ENCODE measurements at regions not wholly inside any gene's neighbourhood (a gene's known extent, or its start where the extent isn't known, plus 50 kb on each side); places are given as distances from the start of the nearest gene placed in this dataset.

- no peak overlapping the region for H3K4ac ChIP-seq (ENCODE audit: low read length)
- H2BK120ac ChIP-seq (ENCODE audit: low read depth, low read length) = no peak overlapping the region
- no CpG with 5 or more reads among the region's 2 CpGs for WGBS, 2 donors (ENCODE audit: extremely low coverage in 2 of 2, insufficient read length in 2 of 2, insufficient replicate concordance in 1 of 2)
- no peak for DNase-seq (ENCODE audit: low spot score)
- H3K4me2 ChIP-seq (ENCODE audit: insufficient read depth, low read length, poor library complexity, severe bottlenecking) = no peak overlapping the region
- H3K36me3 ChIP-seq (replicated peaks in 1 of 2; ENCODE audit: control insufficient read depth in 2 of 2, insufficient read depth in 2 of 2, low read length in 2 of 2) = no peaks in the 10 kb centered on the region
- H2BK15ac ChIP-seq (ENCODE audit: low read length) = no peak overlapping the region
- no peak overlapping the region for H3K27ac ChIP-seq (replicated peaks; ENCODE audit: low read length)
- H3K4me3 ChIP-seq (ENCODE audit: low read length in 2 of 2) = no peak overlapping the region
- H3K4me1 ChIP-seq (ENCODE audit: control insufficient read depth in 2 of 2, insufficient read depth in 1 of 2, low read depth in 1 of 2, low read length in 2 of 2) = peaks cover 0 to 3% of the 10 kb centered on the region in 2 donors
- no peaks in the 10 kb centered on the region for H3K79me1 ChIP-seq (ENCODE audit: low read depth, low read length)
- H3K23ac ChIP-seq (ENCODE audit: low read depth, low read length, poor library complexity) = no peak overlapping the region
- H2AFZ ChIP-seq (ENCODE audit: low read length) = no peak overlapping the region
- no peak overlapping the region for H4K8ac ChIP-seq (ENCODE audit: low read depth, low read length)
- H3K18ac ChIP-seq (ENCODE audit: low read length) = no peak overlapping the region
- H3K27me3 ChIP-seq (ENCODE audit: control insufficient read depth in 3 of 3, insufficient read depth in 3 of 3, low read depth in 1 of 3, low read length in 3 of 3) = no peaks in the 10 kb centered on the region
- H3K9me3 ChIP-seq (replicated peaks in 1 of 2; ENCODE audit: control insufficient read depth in 2 of 2, insufficient read depth in 1 of 2, low read depth in 1 of 2, low read length in 2 of 2) = no peaks in the 10 kb centered on the region
- H2BK5ac ChIP-seq (ENCODE audit: low read length) = no peak overlapping the region
- H2BK12ac ChIP-seq (ENCODE audit: low read length) = no peak overlapping the region
- H3K14ac ChIP-seq (ENCODE audit: low read length) = no peak overlapping the region
- H4K91ac ChIP-seq (ENCODE audit: low read depth, low read length, poor library complexity) = no peak overlapping the region
- no peak overlapping the region for H2AK5ac ChIP-seq (ENCODE audit: low read depth, low read length)
- no peak overlapping the region for H3K9ac ChIP-seq (ENCODE audit: low read depth, low read length, poor library complexity)
These were observed 356.6 kb upstream of the JAG1 start for GRCh38 chr20:11030351-11030750.

GRCh38 chr20:11031300-11031699 is 357.5 kb upstream of the JAG1 start:
- Histone ChIP-seq H2BK15ac (ENCODE audit: low read length) (no peak overlapping the region), H3K4me3 (ENCODE audit: low read length in 2 of 2) (no peak overlapping the region), H3K14ac (ENCODE audit: low read length) (no peak overlapping the region), H3K27me3 (ENCODE audit: control insufficient read depth in 3 of 3, insufficient read depth in 3 of 3, low read depth in 1 of 3, low read length in 3 of 3) (no peaks in the 10 kb centered on the region), H3K18ac (ENCODE audit: low read length) (no peak overlapping the region), H3K9me3 (replicated peaks in 1 of 2; ENCODE audit: control insufficient read depth in 2 of 2, insufficient read depth in 1 of 2, low read depth in 1 of 2, low read length in 2 of 2) (no peaks in the 10 kb centered on the region), H2AFZ (ENCODE audit: low read length) (no peak overlapping the region), H2AK5ac (ENCODE audit: low read depth, low read length) (no peak overlapping the region), H2BK12ac (ENCODE audit: low read length) (no peak overlapping the region), H4K91ac (ENCODE audit: low read depth, low read length, poor library complexity) (no peak overlapping the region), H3K27ac (replicated peaks; ENCODE audit: low read length) (no peak overlapping the region), H3K79me1 (ENCODE audit: low read depth, low read length) (no peaks in the 10 kb centered on the region), H3K4ac (ENCODE audit: low read length) (no peak overlapping the region), H3K36me3 (replicated peaks in 1 of 2; ENCODE audit: control insufficient read depth in 2 of 2, insufficient read depth in 2 of 2, low read length in 2 of 2) (no peaks in the 10 kb centered on the region), H3K4me1 (ENCODE audit: control insufficient read depth in 2 of 2, insufficient read depth in 1 of 2, low read depth in 1 of 2, low read length in 2 of 2) (peaks cover 0 to 3% of the 10 kb centered on the region in 2 donors), H2BK5ac (ENCODE audit: low read length) (no peak overlapping the region), H4K8ac (ENCODE audit: low read depth, low read length) (no peak overlapping the region), H3K9ac (ENCODE audit: low read depth, low read length, poor library complexity) (no peak overlapping the region), H2BK120ac (ENCODE audit: low read depth, low read length) (no peak overlapping the region), H3K23ac (ENCODE audit: low read depth, low read length, poor library complexity) (no peak overlapping the region), H3K4me2 (ENCODE audit: insufficient read depth, low read length, poor library complexity, severe bottlenecking) (no peak overlapping the region)
- no CpG with 5 or more reads among the region's 2 CpGs for WGBS, 2 donors (ENCODE audit: extremely low coverage in 2 of 2, insufficient read length in 2 of 2, insufficient replicate concordance in 1 of 2)
- DNase-seq (ENCODE audit: low spot score) = no peak

- Histone ChIP-seq H3K4me1 (ENCODE audit: control insufficient read depth in 2 of 2, insufficient read depth in 1 of 2, low read depth in 1 of 2, low read length in 2 of 2) (no peaks in the 10 kb centered on the region), H2BK12ac (ENCODE audit: low read length) (no peak overlapping the region), H3K27me3 (ENCODE audit: control insufficient read depth in 3 of 3, insufficient read depth in 3 of 3, low read depth in 1 of 3, low read length in 3 of 3) (no peaks in the 10 kb centered on the region), H3K14ac (ENCODE audit: low read length) (no peak overlapping the region), H2BK15ac (ENCODE audit: low read length) (no peak overlapping the region), H3K4ac (ENCODE audit: low read length) (no peak overlapping the region), H3K23ac (ENCODE audit: low read depth, low read length, poor library complexity) (no peak overlapping the region), H3K79me1 (ENCODE audit: low read depth, low read length) (no peaks in the 10 kb centered on the region), H3K9me3 (replicated peaks in 1 of 2; ENCODE audit: control insufficient read depth in 2 of 2, insufficient read depth in 1 of 2, low read depth in 1 of 2, low read length in 2 of 2) (no peaks in the 10 kb centered on the region), H3K4me2 (ENCODE audit: insufficient read depth, low read length, poor library complexity, severe bottlenecking) (no peak overlapping the region), H2AFZ (ENCODE audit: low read length) (no peak overlapping the region), H3K9ac (ENCODE audit: low read depth, low read length, poor library complexity) (no peak overlapping the region), H4K8ac (ENCODE audit: low read depth, low read length) (no peak overlapping the region), H3K36me3 (replicated peaks in 1 of 2; ENCODE audit: control insufficient read depth in 2 of 2, insufficient read depth in 2 of 2, low read length in 2 of 2) (no peaks in the 10 kb centered on the region), H2BK5ac (ENCODE audit: low read length) (no peak overlapping the region), H4K91ac (ENCODE audit: low read depth, low read length, poor library complexity) (no peak overlapping the region), H2AK5ac (ENCODE audit: low read depth, low read length) (no peak overlapping the region), H3K18ac (ENCODE audit: low read length) (no peak overlapping the region), H3K27ac (replicated peaks; ENCODE audit: low read length) (no peak overlapping the region), H3K4me3 (ENCODE audit: low read length in 2 of 2) (no peak overlapping the region), H2BK120ac (ENCODE audit: low read depth, low read length) (no peak overlapping the region)
- no CpG with 5 or more reads among the region's 3 CpGs for WGBS, 2 donors (ENCODE audit: extremely low coverage in 2 of 2, insufficient read length in 2 of 2, insufficient replicate concordance in 1 of 2)
- DNase-seq (ENCODE audit: low spot score) = no peak
These were observed 358.8 kb upstream of the JAG1 start for GRCh38 chr20:11032611-11033010.

- H3K4me3 ChIP-seq (ENCODE audit: low read length in 2 of 2) = no peak overlapping the region
- peaks cover 0 to 4% (median 0%) of the 10 kb centered on the region in 3 experiments for H3K27me3 ChIP-seq (ENCODE audit: control insufficient read depth in 3 of 3, insufficient read depth in 3 of 3, low read depth in 1 of 3, low read length in 3 of 3)
- H4K91ac ChIP-seq (ENCODE audit: low read depth, low read length, poor library complexity) = no peak overlapping the region
- WGBS, 2 donors (ENCODE audit: extremely low coverage in 2 of 2, insufficient read length in 2 of 2, insufficient replicate concordance in 1 of 2) = 100% methylated on average over 1 of the region's 3 CpGs
- H3K79me1 ChIP-seq (ENCODE audit: low read depth, low read length) = no peaks in the 10 kb centered on the region
- no peak overlapping the region for H3K23ac ChIP-seq (ENCODE audit: low read depth, low read length, poor library complexity)
- H3K27ac ChIP-seq (replicated peaks; ENCODE audit: low read length) = no peak overlapping the region
- no peaks in the 10 kb centered on the region for H3K9me3 ChIP-seq (replicated peaks in 1 of 2; ENCODE audit: control insufficient read depth in 2 of 2, insufficient read depth in 1 of 2, low read depth in 1 of 2, low read length in 2 of 2)
- no peak overlapping the region for H3K4me2 ChIP-seq (ENCODE audit: insufficient read depth, low read length, poor library complexity, severe bottlenecking)
- no peak overlapping the region for H2BK12ac ChIP-seq (ENCODE audit: low read length)
- H2AK5ac ChIP-seq (ENCODE audit: low read depth, low read length) = no peak overlapping the region
- H3K18ac ChIP-seq (ENCODE audit: low read length) = no peak overlapping the region
- no peak for DNase-seq (ENCODE audit: low spot score)
- no peak overlapping the region for H3K14ac ChIP-seq (ENCODE audit: low read length)
- H3K4ac ChIP-seq (ENCODE audit: low read length) = no peak overlapping the region
- H3K4me1 ChIP-seq (ENCODE audit: control insufficient read depth in 2 of 2, insufficient read depth in 1 of 2, low read depth in 1 of 2, low read length in 2 of 2) = no peaks in the 10 kb centered on the region
- no peaks in the 10 kb centered on the region for H3K36me3 ChIP-seq (replicated peaks in 1 of 2; ENCODE audit: control insufficient read depth in 2 of 2, insufficient read depth in 2 of 2, low read length in 2 of 2)
- no peak overlapping the region for H2BK120ac ChIP-seq (ENCODE audit: low read depth, low read length)
- H4K8ac ChIP-seq (ENCODE audit: low read depth, low read length) = no peak overlapping the region
- H2AFZ ChIP-seq (ENCODE audit: low read length) = no peak overlapping the region
- no peak overlapping the region for H3K9ac ChIP-seq (ENCODE audit: low read depth, low read length, poor library complexity)
- no peak overlapping the region for H2BK5ac ChIP-seq (ENCODE audit: low read length)
- no peak overlapping the region for H2BK15ac ChIP-seq (ENCODE audit: low read length)
These were observed 360.2 kb upstream of the JAG1 start for GRCh38 chr20:11034025-11034424.

Measured in neuronal stem cell (in vitro differentiated cells).